Spinal cord (tissue), 10 donors: ENCODE measurements at regions not wholly inside any gene's neighbourhood (a gene's known extent, or its start where the extent isn't known, plus 50 kb on each side); places are given as distances from the start of the nearest gene placed in this dataset. TPM values are rescaled to one million over a fixed set of nuclear protein-coding genes. Genes with fewer than 3 reads are reported as not detected.

ENCODE experiments used
- DNase-seq, 6 donors: peaks; one replicate each; pipeline versions ENCODE4 v3.0.0 to v3.0.0-alpha.2; 2013 to 2015; ENCODE audit warnings: low spot score in 6 of 6, low read depth in 4 of 6
- H3K27ac ChIP-seq: one replicate; pipeline ENCODE4 v1.5.1; 2013; ENCODE audit warnings: low read depth, low read length, control low read depth
- H3K27me3 ChIP-seq: one replicate; pipeline ENCODE4 v1.6.1; 2013; ENCODE audit warnings: low read length; ENCODE audit not compliant: control insufficient read depth, insufficient read depth
- H3K36me3 ChIP-seq: one replicate; pipeline ENCODE4 v1.6.1; 2013; ENCODE audit warnings: low read length; ENCODE audit not compliant: control insufficient read depth, insufficient read depth
- H3K4me1 ChIP-seq: one replicate; pipeline ENCODE4 v1.6.1; 2013; ENCODE audit warnings: low read length; ENCODE audit not compliant: control insufficient read depth, insufficient read depth
- H3K4me3 ChIP-seq: one replicate; pipeline ENCODE4 v1.5.1; 2013; ENCODE audit warnings: low read depth, low read length, control low read depth
- H3K9me3 ChIP-seq: one replicate; pipeline ENCODE4 v1.6.1; 2013; ENCODE audit warnings: low read length; ENCODE audit not compliant: control insufficient read depth, insufficient read depth
- WGBS: methylation state at CpG from one replicate; pipeline ENCODE4 v1.1.5; 2013; ENCODE audit warnings: missing lambda C conversion rate; ENCODE audit not compliant: insufficient coverage; 5-methylcytosine and 5-hydroxymethylcytosine counted together
- small RNA-seq: library from RNA; depleted of rRNA; stranded (forward); fragments of <200 nt; gene quantifications from one replicate; pipeline ENCODE3, GENCODE V24; 2014; ENCODE audit warnings: low replicate concordance
- donor health status: healthy.

DNA sequence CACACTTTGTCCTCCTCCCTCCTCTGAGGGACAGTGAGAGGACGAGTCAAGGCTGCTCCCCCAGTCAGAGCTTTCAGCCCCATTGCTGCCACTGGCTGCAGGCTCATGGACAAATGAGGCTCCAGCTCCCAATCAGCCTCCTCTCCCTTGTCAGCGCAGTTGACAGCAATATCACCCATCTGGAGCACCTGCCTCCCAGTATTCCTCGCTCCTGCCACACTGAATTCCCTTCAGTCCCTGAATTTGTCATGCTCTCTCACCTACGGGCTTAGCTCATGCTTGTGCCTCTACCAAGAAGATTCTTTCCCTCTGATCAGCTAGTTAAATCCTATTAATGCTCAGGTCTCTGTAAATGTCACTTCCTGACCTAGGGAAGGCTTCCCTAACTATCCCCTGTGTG is 54.4 kb upstream of the SYT6 start:
- 84% methylated on average over 3 of the region's 4 CpGs for WGBS
- Histone ChIP-seq H3K36me3 (no peaks in the 10 kb centered on the region), H3K27ac (no peak overlapping the region), H3K9me3 (peaks cover 2% of the 10 kb centered on the region), H3K27me3 (no peaks in the 10 kb centered on the region), H3K4me3 (no peak overlapping the region), H3K4me1 (peaks cover 2% of the 10 kb centered on the region)
- no peak for DNase-seq

DNA sequence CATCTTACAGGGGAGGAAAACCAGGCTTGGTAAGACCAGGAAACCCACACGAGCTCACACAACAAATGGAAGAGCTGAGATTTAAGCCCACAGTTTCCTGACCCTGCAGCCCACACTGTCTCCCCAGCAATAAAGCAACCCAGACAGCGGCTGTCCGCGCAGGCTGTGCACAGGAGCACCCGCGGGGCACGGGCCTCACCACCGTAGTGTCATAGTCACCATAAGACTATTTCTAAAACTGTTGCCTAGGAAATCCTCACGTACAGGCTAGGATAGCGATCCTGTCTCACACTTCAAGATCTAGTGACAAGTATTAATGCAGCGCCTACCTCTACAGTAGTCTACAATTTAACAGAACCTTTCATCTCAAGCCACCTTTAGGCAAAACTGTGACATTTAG is 54.0 kb upstream of the SYT6 start:
- no peaks in the 10 kb centered on the region for H3K27me3 ChIP-seq
- DNase-seq: no peak
- H3K27ac ChIP-seq: no peak overlapping the region
- peaks cover 2% of the 10 kb centered on the region for H3K4me1 ChIP-seq
- H3K9me3 ChIP-seq: peaks cover 2% of the 10 kb centered on the region
- H3K4me3 ChIP-seq: no peak overlapping the region
- WGBS: 73% methylated on average over 11 of the region's 11 CpGs
- H3K36me3 ChIP-seq: no peaks in the 10 kb centered on the region

DNA sequence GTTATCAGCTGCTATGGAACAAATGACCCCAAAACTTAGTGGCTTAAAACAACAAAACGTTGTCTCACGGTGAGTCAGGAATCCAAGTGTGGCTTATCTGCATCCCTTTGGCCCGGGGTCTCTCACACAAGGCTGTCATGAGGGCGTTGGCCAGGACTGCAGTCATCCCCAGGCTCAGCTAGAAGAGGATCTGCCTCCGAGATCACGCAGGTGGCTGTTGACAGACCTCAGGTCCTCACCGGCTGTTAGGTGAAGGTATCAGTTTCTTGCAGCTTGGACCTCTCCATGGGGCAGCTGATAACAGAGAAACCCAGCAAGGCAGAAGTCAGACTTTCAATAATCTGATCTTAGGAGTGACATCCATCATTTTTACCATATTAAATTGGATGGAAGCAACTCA is 52.7 kb upstream of the SYT6 start:
- 89% methylated on average over 6 of the region's 7 CpGs for WGBS
- H3K27me3 ChIP-seq: no peaks in the 10 kb centered on the region

DNA sequence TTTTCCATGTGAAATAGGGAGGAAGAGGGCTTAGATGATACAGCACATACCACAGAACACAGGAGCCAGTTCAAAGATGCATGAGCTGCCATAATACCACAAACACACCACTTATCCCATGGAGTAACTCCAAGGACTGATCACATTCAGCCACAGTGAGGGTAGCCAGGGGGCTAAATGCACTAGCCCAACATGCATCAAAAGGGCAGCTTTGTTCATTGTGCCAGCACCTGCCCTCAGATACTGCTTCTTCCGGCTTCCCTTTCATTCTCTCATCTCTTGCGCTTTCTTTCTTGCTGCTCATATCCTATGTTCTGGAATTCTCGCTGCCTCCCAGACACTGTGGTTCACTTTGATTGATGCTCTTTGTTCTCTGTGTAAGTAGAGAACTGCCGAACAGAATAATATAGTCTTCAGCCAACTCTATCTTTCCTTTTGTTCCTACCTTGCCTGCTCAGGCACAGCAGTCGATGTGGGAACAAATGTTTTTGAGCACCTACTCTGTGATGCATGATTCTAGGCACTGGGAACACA is 50.0 kb upstream of the SYT6 start:
- Histone ChIP-seq H3K27ac (no peak overlapping the region), H3K4me3 (no peak overlapping the region), H3K27me3 (no peaks in the 10 kb centered on the region), H3K36me3 (no peaks in the 10 kb centered on the region), H3K9me3 (peaks cover 2% of the 10 kb centered on the region), H3K4me1 (peaks cover 2% of the 10 kb centered on the region)
- 45% methylated on average over 2 of the region's 5 CpGs for WGBS
- peak in 2 of 6 donors; percentile 35 to 56 for DNase-seq

More for the DNA sequence above, 52.7 kb upstream of the SYT6 start:
- no peak overlapping the region for H3K4me3 ChIP-seq
- H3K36me3 ChIP-seq: no peaks in the 10 kb centered on the region
- H3K4me1 ChIP-seq: peaks cover 4% of the 10 kb centered on the region
- no peak overlapping the region for H3K27ac ChIP-seq
- DNase-seq: no peak
- H3K9me3 ChIP-seq: peaks cover 2% of the 10 kb centered on the region

Small RNA genes lying in the stretch of these regions (small RNA-seq; reads per million reads assigned to genes)
- gene MRPL57P1: not detected
